Epidermal melanocyte (primary cell): ENCODE measurements at regions not wholly inside any gene's neighbourhood (a gene's known extent, or its start where the extent isn't known, plus 50 kb on each side); places are given as distances from the start of the nearest gene placed in this dataset.
A peak's percentile ranks its signal among the peaks of the same experiment; 100 is the strongest.
"Not testable (repeated sequence)": the region's sequence is repeated elsewhere in the genome, so short reads cannot be mapped to it uniquely, and the experiment has no call there.

Source experiments
- DNase-seq: peaks from one replicate; pipeline ENCODE4 v3.0.0; 2011; ENCODE audit warnings: low spot score; ENCODE audit not compliant: insufficient read length

- no peak for DNase-seq
Observed at GRCh38 chr2:2620604-2621003, 289.5 kb upstream of the MYT1L start.

GRCh38 chr2:2619995-2620394 lies 288.9 kb upstream of the MYT1L start:
- no peak for DNase-seq

- no peak for DNase-seq
Observed at GRCh38 chr2:2614452-2614851, 283.4 kb upstream of the MYT1L start.

GRCh38 chr2:2613279-2614199 lies 282.5 kb upstream of the MYT1L start:
- DNase-seq = peak; percentile 34

GRCh38 chr2:2610751-2611150 lies 279.7 kb upstream of the MYT1L start:
- no peak for DNase-seq

GRCh38 chr2:2600366-2600765 lies 269.3 kb upstream of the MYT1L start:
- DNase-seq = no peak

- DNase-seq = no peak
Observed at GRCh38 chr2:2599441-2599840, 268.4 kb upstream of the MYT1L start.

- no peak for DNase-seq
Observed at GRCh38 chr2:2597712-2598111, 266.6 kb upstream of the MYT1L start.

- no peak for DNase-seq
Observed at GRCh38 chr2:2591542-2591940, 260.5 kb upstream of the MYT1L start.

- DNase-seq = no peak
Observed at GRCh38 chr2:2590841-2591541, 259.9 kb upstream of the MYT1L start.

GRCh38 chr2:2590141-2590540 lies 259.1 kb upstream of the MYT1L start:
- DNase-seq = no peak

GRCh38 chr2:2588777-2589176 lies 257.7 kb upstream of the MYT1L start:
- DNase-seq = no peak

- DNase-seq = no peak
Observed at GRCh38 chr2:2587354-2587753, 256.3 kb upstream of the MYT1L start.

GRCh38 chr2:2586931-2587330 lies 255.9 kb upstream of the MYT1L start:
- no peak for DNase-seq

- DNase-seq = no peak
Observed at GRCh38 chr2:2586068-2586776, 255.1 kb upstream of the MYT1L start.

GRCh38 chr2:2582998-2583545 lies 252.0 kb upstream of the MYT1L start:
- no peak for DNase-seq

- no peak for DNase-seq
Observed at GRCh38 chr2:2581331-2582159, 250.5 kb upstream of the MYT1L start.

- not testable (repeated sequence) for DNase-seq
Observed at GRCh38 chr2:2580841-2581240, 249.8 kb upstream of the MYT1L start.

GRCh38 chr2:2580341-2580740 lies 249.3 kb upstream of the MYT1L start:
- no peak for DNase-seq

GRCh38 chr2:2579814-2580213 lies 248.7 kb upstream of the MYT1L start:
- DNase-seq = no peak

- no peak for DNase-seq
Observed at GRCh38 chr2:2577407-2577831, 246.3 kb upstream of the MYT1L start.
